ENCODE measurements at regions not wholly inside any gene's neighbourhood (a gene's known extent, or its start where the extent isn't known, plus 50 kb on each side); places are given as distances from the start of the nearest gene placed in this dataset.

- no peak for DNase-seq
- Mint-ChIP-seq H3K27me3 (ENCODE audit: insufficient read depth, unreplicated experiment) (no peaks in the 10 kb centered on the region), H3K4me1 (ENCODE audit: low read depth, unreplicated experiment) (no peaks in the 10 kb centered on the region), H3K36me3 (ENCODE audit: insufficient read depth, unreplicated experiment) (no peaks in the 10 kb centered on the region), H3K4me3 (ENCODE audit: unreplicated experiment) (no peak overlapping the region), H3K9me3 (ENCODE audit: unreplicated experiment) (no peaks in the 10 kb centered on the region), H3K27ac (ENCODE audit: unreplicated experiment) (no peak overlapping the region)
- Histone ChIP-seq H3K4me3 (ENCODE audit: low read depth, low read length) (no peak overlapping the region), H3K27me3 (replicated peaks; ENCODE audit: control insufficient read depth, insufficient read depth, low read length) (no peaks in the 10 kb centered on the region), H3K4me1 (no peaks in the 10 kb centered on the region), H3K9me3 (no peaks in the 10 kb centered on the region), H3K36me3 (ENCODE audit: control insufficient read depth, insufficient read depth, low read length) (no peaks in the 10 kb centered on the region)
- ChIA-PET POLR2A (no interaction called here), CTCF (no interaction called here)
- TF ChIP-seq CTCF (IDR thresholded peaks at IDR 0.05; ENCODE audit: insufficient read depth in 1 of 2, low read depth in 1 of 2, low read length in 1 of 2, severe bottlenecking in 1 of 2, unreplicated experiment in 1 of 2): no peak
- intact Hi-C loops (cut with micrococcal nuclease; ENCODE audit: unreplicated experiment): no loop called here
- BruUV-seq (replicated peaks): no TSS peak
Observed at GRCh38 chr1:30382496-30382895, 340.9 kb downstream of the MATN1 start.

DNA sequence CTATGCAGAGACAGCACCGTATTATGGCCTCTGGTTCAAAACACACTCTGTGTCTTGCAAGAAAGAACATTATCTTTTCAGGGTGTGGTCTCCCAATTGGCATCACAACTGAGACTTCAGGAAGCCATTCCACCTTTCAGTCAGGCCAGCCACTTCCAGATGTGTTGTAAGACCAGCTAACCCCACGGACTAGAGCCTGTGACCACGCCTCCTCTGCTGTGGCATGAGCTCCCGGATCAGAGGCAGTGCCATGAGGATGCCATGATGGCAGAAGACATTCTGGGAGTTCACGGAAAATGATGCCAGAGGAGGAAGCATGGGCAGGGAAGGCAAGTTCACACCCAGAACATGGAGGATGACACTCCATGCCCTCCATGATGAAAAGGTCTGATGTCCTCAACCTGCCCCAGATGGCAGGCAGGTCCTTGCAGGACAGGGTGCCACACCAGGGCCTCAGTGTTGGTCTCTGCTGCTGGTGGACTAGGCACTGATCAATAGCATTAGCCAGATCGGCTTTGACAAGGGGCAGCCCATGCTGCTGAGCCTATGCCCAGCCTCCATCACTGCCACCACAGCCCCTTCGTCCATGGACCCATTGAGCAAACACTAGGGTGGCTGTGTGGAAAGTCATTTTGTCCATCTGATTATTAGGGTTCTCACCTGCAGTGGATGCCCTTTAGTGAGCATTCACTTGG lies 341.6 kb downstream of the MATN1 start:
- H3K27me3 Mint-ChIP-seq (ENCODE audit: insufficient read depth, unreplicated experiment): no peaks in the 10 kb centered on the region
- no peaks in the 10 kb centered on the region for H3K4me1 Mint-ChIP-seq (ENCODE audit: low read depth, unreplicated experiment)
- POLR2A ChIA-PET: no interaction called here
- H3K36me3 Mint-ChIP-seq (ENCODE audit: insufficient read depth, unreplicated experiment): no peaks in the 10 kb centered on the region
- Histone ChIP-seq H3K9me3 (no peaks in the 10 kb centered on the region), H3K4me1 (no peaks in the 10 kb centered on the region), H3K4me3 (ENCODE audit: low read depth, low read length) (no peak overlapping the region), H3K27me3 (replicated peaks; ENCODE audit: control insufficient read depth, insufficient read depth, low read length) (no peaks in the 10 kb centered on the region), H3K36me3 (ENCODE audit: control insufficient read depth, insufficient read depth, low read length) (no peaks in the 10 kb centered on the region)
- CTCF ChIA-PET: no interaction called here
- no peak for DNase-seq
- no peak overlapping the region for H3K27ac Mint-ChIP-seq (ENCODE audit: unreplicated experiment)
- H3K9me3 Mint-ChIP-seq (ENCODE audit: unreplicated experiment): no peaks in the 10 kb centered on the region
- intact Hi-C loops (cut with micrococcal nuclease; ENCODE audit: unreplicated experiment): no loop called here
- TF ChIP-seq CTCF (IDR thresholded peaks at IDR 0.05; ENCODE audit: insufficient read depth in 1 of 2, low read depth in 1 of 2, low read length in 1 of 2, severe bottlenecking in 1 of 2, unreplicated experiment in 1 of 2): no peak
- no peak overlapping the region for H3K4me3 Mint-ChIP-seq (ENCODE audit: unreplicated experiment)
- BruUV-seq (replicated peaks): no TSS peak

DNA sequence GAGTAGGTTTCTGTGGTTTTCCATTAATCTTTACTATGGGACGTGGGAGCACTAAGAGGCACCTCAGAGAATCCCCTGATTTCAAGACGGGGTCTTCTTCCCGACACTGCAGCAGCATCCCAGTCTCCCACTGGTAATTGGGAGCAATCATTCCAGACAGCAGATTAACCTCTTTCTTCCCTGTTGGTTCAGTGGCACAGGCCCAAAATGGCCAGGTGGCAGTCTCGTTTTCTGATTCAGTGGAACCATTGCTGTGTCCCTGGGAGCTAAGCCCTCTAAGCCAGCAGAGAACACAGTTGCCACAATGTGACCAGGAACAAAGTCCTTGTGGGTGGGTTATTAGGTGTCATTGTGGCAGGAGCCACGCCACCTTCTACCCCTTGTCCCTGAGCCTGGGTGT lies 342.1 kb downstream of the MATN1 start:
- H3K27me3 Mint-ChIP-seq (ENCODE audit: insufficient read depth, unreplicated experiment): peaks cover 2% of the 10 kb centered on the region
- Histone ChIP-seq H3K9me3 (no peaks in the 10 kb centered on the region), H3K4me3 (ENCODE audit: low read depth, low read length) (no peak overlapping the region), H3K27me3 (replicated peaks; ENCODE audit: control insufficient read depth, insufficient read depth, low read length) (no peaks in the 10 kb centered on the region), H3K4me1 (no peaks in the 10 kb centered on the region), H3K36me3 (ENCODE audit: control insufficient read depth, insufficient read depth, low read length) (no peaks in the 10 kb centered on the region)
- no peak for TF ChIP-seq CTCF (IDR thresholded peaks at IDR 0.05; ENCODE audit: insufficient read depth in 1 of 2, low read depth in 1 of 2, low read length in 1 of 2, severe bottlenecking in 1 of 2, unreplicated experiment in 1 of 2)
- H3K4me3 Mint-ChIP-seq (ENCODE audit: unreplicated experiment): no peak overlapping the region
- no peak overlapping the region for H3K27ac Mint-ChIP-seq (ENCODE audit: unreplicated experiment)
- no peaks in the 10 kb centered on the region for H3K4me1 Mint-ChIP-seq (ENCODE audit: low read depth, unreplicated experiment)
- H3K9me3 Mint-ChIP-seq (ENCODE audit: unreplicated experiment): no peaks in the 10 kb centered on the region
- ChIA-PET POLR2A (no interaction called here), CTCF (no interaction called here)
- BruUV-seq (replicated peaks): no TSS peak
- no peaks in the 10 kb centered on the region for H3K36me3 Mint-ChIP-seq (ENCODE audit: insufficient read depth, unreplicated experiment)
- DNase-seq: no peak
- intact Hi-C loops (cut with micrococcal nuclease; ENCODE audit: unreplicated experiment): no loop called here
